Fibroblast of skin of abdomen (primary cell): ENCODE measurements at regions not wholly inside any gene's neighbourhood (a gene's known extent, or its start where the extent isn't known, plus 50 kb on each side); places are given as distances from the start of the nearest gene placed in this dataset.
A peak's percentile ranks its signal among the peaks of the same experiment; 100 is the strongest.
"Not testable (repeated sequence)": the region's sequence is repeated elsewhere in the genome, so short reads cannot be mapped to it uniquely, and the experiment has no call there.

Experiments
- DNase-seq: peaks from one replicate; pipeline ENCODE4 v3.0.0-alpha.2; 2013

GRCh38 chr6:84581494-84582259 is 182.7 kb downstream of the TBX18 start:
- DNase-seq: peak; percentile 79

GRCh38 chr6:84579404-84579803 is 185.0 kb downstream of the TBX18 start:
- no peak for DNase-seq

DNA sequence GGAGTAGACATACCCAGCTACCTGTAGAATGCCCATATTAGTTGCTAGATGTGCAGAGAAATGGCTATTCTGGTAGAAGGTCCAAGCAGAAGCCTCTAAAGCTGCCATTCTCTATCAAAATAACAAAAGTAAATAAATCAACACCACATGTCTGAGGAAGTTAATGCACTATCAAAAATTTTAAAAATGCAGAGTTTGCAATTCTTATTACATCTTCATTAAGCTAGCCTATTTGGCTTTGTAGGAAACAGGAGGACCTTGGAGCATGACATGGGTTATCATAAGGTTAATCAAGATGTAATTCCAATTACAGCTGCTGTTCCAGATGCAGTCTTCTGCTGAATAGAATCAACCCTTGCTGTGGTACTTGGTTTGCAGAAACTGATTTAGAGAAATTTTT is 188.4 kb downstream of the TBX18 start:
- DNase-seq: no peak

DNA sequence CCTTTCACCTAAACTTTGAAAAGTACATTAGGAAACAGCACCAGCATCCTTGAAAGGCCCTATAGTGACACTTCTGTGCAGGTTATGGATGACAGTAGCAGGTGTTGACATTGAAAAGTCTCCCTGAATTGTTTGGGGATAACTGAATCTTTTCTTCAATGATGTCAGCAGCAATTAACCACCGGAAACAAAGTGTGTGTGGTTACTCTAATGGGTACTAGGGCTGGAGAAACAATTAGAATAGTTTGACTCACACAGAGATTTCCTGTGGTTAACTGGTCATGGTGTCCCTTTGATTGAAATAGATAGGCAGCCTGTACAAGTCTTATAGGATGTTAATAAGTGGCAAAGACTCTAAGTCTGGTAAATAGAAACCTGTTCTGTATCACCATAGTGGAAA is 189.1 kb downstream of the TBX18 start:
- peak; percentile 75 for DNase-seq

DNA sequence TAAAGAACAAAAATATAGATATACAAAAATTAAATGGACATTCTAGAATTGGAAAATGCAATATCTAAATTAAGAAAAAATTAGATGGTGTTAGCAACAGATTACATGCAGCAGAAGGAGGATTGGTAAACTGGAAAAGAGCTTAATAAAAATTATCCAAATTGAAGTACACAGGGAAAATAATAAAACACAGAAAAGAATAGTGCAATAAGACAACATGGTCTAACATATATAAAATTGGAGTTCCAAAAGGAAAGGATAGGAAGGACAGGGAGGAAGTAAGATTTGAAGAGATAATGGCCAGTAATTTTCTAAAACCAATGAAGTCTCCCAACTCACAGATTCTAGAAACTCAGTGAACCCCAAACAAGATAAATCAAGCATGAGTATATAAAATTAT is 194.5 kb downstream of the TBX18 start:
- DNase-seq: no peak

DNA sequence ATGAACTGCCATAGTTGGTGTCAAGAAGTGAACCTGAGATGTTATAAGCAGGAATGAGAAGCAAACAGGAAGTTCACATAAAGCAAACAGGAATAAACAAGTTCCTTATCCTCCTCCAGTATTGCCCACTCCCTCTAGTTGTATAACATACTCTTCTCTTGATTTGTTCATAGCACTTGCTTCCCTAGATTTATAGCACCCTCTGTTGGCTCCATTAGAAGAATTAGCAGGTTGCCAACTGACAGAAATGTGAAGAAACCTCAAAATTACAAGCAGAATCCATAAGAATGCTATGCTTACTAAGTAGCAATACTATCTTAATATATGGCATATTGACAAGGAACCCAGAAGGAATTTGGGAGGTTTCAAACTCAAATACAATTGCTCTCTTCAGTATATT is 195.4 kb downstream of the TBX18 start:
- DNase-seq: peak; percentile 64

DNA sequence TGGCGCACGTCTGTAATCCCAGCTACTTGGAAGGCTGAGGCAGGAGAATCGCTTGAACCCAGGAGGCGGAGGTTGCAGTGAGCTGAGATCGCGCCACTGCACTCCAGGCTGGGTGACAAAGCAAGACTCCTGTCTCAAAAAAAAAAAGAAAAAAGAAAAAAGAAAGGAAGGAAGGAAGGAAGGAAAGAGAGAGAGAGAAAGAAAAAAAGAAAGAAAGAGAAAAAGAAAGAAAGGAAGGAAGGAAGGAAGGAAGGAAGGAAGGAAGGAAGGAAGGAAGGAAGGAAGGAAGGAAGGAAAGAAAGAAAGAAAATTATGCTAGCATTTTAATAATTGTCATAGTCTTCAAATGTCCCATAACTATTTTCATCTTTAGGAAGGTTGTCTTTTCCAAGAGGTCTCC is 198.7 kb downstream of the TBX18 start:
- not testable (repeated sequence) for DNase-seq

DNA sequence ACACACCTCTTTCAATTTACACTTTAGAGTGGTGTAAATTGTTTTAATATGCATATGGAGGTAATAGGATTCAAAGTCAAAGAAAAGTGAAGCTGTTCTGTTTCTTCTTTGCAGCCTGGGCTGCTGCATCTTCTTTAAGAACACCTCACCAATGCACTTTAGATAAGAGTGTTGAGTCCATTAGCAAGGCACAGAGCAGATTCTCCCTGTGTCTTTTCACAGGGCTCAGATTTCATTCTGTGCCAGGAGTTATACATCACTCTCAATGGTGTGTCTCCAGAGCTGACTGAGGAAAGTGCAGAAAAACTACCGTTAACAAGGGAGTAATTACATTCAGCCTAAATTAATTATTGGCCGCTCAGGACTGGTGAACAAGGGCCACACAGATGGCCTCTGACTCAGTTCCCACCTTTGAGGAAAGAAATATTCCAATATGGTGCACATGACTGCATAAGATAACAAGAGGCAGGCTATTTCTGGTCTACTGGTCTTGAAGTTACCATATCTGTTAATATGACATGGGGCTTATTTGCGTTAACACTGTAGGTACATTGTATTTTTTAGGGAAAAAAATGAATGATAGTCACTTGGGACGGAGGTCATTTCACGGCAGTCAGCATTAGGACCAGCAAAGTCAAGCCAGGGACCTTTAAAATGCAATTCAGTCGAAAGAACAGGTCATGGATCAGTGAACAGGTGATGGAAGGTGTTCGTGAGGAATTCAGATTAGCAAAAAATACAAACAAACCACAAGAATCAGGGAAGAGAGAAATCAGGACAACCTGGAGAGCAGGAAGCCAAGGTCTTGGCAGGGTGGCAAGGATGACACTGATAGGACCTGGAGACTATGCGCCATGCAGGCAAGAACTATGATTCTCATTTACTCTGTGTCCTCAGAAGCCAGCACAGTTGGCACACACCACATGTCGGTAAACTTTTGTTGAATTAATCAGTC is 203.7 kb downstream of the TBX18 start:
- DNase-seq: no peak

DNA sequence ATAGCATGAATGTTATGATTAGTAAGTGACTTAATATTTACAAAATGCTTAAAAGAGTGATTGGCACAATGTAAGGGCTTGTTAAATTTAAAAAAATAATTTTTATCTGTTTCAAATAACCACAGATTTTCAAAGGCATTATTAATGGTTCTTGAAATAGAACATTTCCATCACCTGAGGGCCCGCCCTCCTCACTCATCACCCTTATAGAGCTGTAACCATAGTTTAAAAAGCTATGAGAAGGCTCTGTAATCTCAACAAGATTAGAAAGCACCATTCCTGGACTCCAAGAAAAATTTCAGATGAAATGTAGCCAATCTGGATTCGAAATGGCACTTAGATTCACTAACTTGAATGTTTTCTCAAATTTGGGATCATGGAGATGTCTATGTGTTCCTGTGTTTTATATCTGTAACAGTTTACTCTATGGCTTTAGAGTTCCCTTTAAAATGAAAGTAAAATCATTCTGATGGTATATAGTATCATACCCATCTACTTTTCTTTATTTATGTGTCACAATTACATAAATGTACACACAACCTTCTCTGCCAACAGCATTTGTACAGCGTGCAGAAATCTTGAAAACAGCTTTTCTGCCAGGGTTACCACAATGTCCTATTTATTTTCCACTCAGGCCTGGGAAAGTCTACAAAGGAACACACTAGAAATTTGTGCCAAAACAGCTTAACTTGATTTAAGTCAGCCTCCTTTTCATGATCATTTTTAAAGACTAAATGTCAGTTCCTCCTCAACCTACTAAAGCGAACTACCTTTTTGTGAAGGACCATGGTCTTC is 207.7 kb downstream of the TBX18 start:
- no peak for DNase-seq

DNA sequence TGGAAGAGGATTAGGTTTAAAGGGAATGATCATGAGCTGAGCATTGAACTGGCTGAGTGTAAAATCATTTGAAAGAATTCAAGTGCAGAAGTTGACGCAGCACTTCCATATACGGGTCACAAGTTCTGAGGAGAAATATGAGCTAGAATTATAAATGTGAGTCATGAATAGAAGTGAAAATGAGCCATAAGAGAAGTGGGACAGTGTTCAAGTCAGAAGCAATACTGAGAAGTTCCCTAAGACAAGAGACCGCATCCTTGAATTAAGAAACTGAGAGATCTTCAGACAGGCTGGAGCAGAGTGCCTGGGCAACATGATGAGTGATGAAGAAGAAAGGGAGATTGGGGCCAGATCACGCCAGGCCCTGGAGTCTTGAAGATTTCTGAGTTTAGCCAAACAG is 209.7 kb downstream of the TBX18 start:
- DNase-seq: no peak

DNA sequence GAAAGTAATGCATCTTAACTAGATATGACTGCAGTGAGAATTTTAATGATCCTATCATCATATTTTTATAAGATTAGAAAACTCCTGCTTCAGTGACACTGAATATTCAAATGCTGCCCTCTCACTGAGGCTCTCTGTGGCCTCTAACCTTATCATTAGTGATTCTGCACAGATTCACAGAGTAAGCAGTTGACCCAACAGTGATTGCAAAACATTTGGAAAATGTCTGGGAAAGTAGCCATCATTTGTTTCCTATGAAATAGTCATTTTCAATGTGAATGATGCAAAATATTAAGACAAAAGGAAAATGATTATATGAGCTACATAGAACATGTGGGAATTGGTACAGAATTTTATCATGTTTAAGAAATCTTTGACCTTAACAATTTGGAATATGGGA is 210.3 kb downstream of the TBX18 start:
- peak; percentile 37 for DNase-seq

GRCh38 chr6:84553527-84553926 is 210.9 kb downstream of the TBX18 start:
- no peak for DNase-seq

DNA sequence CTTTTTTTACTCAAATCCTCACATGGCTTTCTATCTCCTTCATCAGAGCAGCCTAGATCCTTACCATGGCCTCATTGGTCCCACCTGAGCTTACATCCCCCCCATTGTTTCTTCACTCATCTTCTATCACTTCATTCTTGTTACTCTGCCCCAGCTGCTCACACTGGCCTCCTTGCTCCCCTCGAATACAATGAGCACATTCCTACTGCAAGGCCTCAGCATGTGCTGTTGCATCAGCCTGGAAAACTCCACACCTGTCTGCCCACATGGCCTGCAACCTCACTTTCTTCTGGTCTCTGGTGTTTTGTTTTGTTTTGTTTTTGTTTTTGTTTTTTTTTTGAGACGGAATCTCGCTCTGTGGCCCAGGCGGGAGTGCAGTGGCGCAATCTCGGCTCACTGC is 212.6 kb downstream of the TBX18 start:
- DNase-seq: no peak

DNA sequence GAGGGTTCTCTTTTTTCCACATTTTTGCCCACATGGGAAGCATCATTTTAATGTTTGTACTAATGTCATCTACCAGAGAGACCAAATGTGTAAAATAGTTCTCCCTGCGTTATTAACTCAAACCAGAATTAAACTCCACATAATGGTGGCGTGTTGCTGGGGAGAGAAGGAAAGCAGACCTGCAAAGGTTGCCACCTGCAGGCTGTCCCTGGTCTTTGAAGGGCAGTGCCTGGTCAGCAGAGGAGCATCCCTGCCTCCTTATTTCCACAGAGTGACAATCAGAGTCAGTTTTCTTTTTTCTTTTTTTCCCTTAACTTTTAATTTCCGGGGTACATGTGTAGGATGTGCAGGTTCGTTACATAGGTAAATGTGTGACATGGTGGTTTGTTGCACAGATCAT is 214.5 kb downstream of the TBX18 start:
- no peak for DNase-seq

DNA sequence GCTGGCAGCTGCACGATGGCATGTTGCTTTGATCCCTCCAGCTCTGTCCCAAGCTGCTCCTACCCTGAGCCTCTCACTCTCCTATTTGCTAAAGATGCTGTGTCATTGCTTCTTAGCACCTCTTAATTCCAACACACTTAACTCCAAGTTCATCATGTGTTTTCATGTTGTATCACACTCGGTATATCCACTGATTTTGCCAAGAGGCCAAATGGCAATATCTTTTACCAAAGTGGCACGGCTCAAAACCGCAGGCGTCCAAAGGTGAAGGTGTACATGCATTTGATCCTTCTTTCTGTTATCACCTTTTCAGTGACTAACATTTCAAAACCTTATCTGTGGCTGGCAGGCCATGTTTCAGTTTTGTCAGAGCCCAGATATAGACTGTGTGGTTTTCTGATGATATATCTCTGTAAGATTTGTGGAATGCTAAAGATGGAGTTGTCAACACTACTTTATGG is 217.0 kb downstream of the TBX18 start:
- peak; percentile 46 for DNase-seq

- peak; percentile 91 for DNase-seq
Measured at GRCh38 chr6:84546427-84546914, 217.9 kb downstream of the TBX18 start.

GRCh38 chr6:84539122-84539856 is 225.1 kb downstream of the TBX18 start:
- no peak for DNase-seq

DNA sequence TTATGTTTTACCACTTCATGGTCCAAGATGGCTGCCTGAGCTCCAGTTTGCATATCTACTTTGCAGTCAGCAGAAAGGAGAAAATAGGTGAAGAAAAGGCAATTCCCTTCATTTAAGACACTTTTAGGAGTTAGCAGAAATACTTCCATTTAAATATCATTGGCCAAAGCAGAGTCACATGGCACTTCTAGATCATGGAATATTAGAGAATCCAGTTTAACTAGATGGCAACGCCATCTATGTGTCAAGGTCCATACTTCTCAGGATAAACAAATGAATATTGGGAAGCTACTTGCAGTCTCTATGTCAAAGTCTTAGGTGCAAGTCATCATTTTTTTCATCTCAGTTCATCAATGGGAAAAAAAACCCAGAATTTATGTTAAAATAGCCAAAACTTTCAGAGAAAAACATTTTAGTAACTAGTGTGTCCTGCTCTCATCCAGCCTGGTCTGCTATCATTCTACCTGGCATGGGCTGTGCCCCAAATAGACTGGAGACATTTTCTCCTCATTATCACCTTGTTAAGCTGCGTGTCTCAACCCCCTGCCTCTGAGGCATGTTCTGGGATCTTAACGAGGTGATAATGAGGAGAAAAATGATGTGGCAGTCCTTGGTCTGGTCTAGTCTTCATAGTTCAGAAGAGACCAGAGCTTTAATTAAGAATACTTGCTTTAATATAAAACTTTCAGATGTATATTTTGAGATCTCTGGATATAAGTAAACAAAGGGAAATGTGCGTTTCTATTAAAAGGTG is 227.3 kb downstream of the TBX18 start:
- no peak for DNase-seq

DNA sequence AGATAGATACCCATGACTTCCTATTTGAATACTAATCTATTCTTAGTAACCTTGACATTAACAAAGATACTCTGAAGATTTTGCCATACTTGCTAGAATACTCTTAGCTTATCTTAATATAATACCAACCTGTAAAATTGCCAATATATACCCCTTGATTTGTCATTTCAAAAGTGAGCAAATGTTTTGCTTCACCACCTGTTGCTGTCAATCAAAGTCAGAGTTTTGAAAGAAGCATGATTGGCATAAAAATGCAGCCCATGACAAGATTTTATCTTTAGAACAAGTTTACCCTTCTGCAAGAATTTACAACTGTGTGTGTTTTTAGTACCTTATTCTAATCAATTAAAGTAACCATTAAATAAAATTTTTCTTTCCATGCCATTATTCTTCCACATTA is 236.2 kb downstream of the TBX18 start:
- no peak for DNase-seq

GRCh38 chr6:84526631-84527030 is 237.8 kb downstream of the TBX18 start:
- no peak for DNase-seq

DNA sequence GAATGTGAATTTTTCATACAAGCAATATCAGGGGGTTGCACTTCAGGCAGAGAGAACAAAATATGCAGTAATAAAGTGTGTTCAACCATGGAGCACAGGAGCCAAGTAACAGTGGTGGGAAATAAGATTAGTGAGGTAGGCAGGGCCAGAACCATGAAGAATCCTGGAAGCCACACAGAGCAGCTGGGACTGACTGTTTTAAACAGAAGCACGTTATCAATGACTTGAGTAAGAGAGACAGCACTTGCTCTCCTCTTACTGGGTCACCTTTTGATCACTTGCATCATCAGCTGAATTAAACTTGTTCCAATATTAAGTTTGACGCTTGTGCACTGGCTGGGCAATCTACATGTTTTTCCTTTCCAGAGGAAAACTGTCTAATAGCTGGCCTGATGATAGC is 238.5 kb downstream of the TBX18 start:
- DNase-seq: no peak
